ENCODE measurements at regions not wholly inside any gene's neighbourhood (a gene's known extent, or its start where the extent isn't known, plus 50 kb on each side); places are given as distances from the start of the nearest gene placed in this dataset.

DNA sequence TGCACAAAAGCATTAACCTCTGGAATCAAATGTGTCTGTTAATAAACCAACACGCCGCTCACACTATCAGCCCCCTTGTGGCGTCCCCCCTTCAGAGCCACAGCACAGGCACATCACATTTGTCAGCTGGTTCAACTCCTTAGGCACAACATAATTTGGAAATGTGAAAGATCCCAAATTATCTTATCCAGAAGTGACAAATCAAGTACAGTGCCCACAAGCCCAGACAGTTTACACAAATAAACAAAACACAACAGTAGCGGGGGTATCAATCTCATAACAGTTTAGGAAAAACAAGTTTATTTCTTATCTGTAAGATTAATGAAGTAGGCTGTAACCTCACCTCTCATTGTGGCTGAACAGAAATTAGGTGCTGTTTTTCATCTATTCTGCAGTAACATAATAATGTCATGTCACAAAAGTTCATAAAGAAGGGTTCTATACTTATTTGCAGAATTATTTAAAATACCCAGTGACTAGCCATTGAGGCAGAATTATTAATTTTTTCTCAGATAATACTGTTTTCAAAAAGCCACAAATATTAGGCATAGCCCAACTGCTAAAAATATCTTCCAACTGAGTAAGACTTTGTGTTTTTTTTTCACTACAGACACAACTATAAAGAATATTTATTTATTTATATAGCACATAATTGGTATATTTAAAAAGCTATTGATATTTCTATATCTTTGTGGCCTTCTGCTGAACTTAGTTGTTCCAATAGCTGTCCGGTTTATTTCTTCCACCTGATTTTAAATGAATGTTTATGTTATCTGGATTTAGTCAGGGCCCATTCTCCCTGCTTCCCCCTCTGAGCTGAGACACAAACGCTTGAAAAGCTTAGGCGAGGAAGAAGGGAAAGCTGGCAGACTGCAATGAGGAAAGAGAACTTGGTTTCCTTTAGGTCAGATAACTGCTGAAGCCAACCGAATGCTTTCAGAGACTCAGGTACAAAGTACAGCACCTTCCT is 214.7 kb downstream of the QDPR start:
- DNase-seq (ENCODE audit: low spot score): no peak

DNA sequence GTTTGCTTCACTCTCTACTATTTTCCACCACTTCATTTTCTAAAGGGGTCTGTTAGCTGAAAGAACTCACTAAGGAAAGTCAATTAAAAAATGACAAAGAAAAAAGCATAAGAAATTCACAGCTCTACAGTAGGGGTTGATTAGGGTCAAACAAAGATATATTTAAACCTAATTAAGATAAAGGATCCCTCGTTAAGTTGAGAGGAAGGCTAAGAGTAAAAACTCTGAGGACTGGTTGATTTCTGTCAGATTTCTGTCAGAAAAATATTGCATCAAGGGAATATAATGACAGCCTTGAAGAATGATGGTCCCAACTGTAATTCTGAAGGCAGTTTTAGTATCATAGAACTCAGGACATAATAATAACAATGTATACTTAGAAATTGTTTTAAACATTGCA is 218.0 kb downstream of the QDPR start:
- DNase-seq (ENCODE audit: low spot score): no peak

DNA sequence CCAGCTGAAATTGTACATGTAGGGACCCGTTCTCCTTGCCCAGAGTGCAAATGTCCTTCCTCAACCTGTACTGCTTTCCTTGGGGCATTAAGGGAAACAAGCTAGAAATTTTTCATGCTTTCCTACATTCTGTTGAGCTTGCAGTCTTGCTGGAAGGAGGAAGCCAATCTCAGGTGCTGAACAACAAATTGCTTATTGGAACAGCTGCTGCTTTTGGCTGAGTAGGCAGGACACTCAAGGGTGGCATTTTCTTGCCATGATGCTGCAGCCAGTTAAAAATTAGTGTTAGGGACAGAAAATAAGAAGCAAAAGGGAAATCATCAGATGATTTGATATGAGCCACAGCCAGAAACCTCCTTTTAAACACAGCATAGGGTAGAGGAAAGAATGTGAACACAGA is 223.7 kb downstream of the QDPR start:
- DNase-seq (ENCODE audit: low spot score): no peak

GRCh38 chr4:17286752-17287460 is 225.0 kb downstream of the QDPR start:
- DNase-seq (ENCODE audit: low spot score): no peak

GRCh38 chr4:17285747-17286146 is 226.1 kb downstream of the QDPR start:
- DNase-seq (ENCODE audit: low spot score): no peak

- no peak for DNase-seq (ENCODE audit: low spot score)
Measured at GRCh38 chr4:17284323-17285175, 227.3 kb downstream of the QDPR start.

DNA sequence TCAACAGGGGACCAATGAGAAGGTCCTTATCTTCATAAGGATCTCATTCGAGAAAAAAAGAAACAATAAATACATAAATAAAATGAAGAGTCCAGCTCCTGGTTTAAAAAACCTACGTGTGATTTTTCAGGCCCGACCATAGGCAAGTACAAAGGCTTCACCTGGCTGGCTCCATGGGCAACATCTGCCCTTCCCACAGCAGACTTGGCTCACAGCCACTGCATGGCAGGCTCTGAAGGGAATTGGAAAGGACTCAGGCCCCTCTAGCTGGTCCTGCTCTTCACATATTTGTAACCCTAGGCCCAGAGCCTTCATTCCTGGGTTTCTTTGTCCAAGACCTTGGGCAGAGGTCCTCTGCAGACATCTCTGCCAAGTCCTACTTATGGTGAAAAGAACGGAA is 228.1 kb downstream of the QDPR start:
- DNase-seq (ENCODE audit: low spot score): no peak

- DNase-seq (ENCODE audit: low spot score): no peak
Measured at GRCh38 chr4:17283251-17283650, 228.6 kb downstream of the QDPR start.

DNA sequence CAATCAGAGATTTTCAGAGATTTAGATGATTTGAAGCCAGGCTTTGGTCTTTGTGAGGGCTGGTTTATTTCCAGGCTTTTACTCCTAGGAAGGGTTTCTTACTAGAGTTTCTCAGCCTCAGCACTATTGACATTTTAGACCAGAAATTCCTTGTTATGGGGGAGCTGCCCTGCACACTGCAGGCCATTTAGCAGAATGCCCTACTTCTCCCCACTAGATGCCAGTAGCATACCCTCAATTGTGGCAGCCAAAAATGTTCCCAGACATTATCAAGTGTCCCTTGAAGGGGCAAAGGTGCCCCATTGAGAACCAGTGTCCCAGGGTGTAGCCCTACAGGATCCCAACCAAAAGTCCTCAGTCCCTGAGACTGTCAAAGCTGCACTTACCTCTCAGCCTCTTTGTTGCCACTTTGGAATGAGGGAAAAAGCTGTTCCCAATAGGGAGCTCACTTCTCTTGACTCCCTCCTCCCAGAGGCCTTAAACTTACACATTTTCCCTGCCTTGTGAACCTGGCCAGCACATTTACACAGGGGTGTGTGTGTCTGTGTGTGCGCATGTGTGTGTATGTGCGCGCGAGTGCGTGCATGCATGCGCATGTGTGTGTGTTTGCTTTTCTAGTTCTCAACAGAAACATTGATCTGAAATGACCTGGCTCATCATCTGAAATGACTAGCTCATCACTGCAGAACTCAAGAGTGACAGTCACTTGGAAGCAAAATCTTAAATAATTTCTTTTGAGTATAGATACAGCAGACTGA is 231.4 kb downstream of the QDPR start:
- DNase-seq (ENCODE audit: low spot score): no peak

- DNase-seq (ENCODE audit: low spot score): no peak
Measured at GRCh38 chr4:17276776-17277175, 235.1 kb downstream of the QDPR start.

- no peak for DNase-seq (ENCODE audit: low spot score)
Measured at GRCh38 chr4:17275836-17276235, 236.1 kb downstream of the QDPR start.

- DNase-seq (ENCODE audit: low spot score): no peak
Measured at GRCh38 chr4:17273047-17273446, 238.8 kb downstream of the QDPR start.

DNA sequence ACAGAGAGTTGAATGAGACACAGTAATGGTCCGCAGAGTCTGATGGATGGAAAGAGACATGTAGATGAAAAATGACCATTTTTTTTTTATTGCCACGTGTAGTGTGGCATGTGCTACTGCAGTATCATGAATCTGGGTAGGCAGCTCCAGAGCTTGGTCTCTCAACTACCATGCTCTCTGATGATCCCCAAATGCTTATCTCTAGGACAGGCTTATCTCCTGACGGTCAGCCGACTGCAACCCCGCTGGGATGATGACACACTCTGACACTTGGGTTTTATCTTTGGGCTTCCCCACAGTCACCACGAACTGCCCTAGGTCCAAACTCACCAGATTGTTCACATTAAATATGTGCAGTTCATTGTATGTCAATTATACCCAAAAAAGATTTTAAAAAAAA is 239.7 kb downstream of the QDPR start:
- no peak for DNase-seq (ENCODE audit: low spot score)

- DNase-seq (ENCODE audit: low spot score): no peak
Measured at GRCh38 chr4:17265653-17266052, 246.2 kb downstream of the QDPR start.

- DNase-seq (ENCODE audit: low spot score): no peak
Measured at GRCh38 chr4:17265139-17265538, 246.8 kb downstream of the QDPR start.

- DNase-seq (ENCODE audit: low spot score): no peak
Measured at GRCh38 chr4:17260166-17260907, 251.6 kb downstream of the QDPR start.

DNA sequence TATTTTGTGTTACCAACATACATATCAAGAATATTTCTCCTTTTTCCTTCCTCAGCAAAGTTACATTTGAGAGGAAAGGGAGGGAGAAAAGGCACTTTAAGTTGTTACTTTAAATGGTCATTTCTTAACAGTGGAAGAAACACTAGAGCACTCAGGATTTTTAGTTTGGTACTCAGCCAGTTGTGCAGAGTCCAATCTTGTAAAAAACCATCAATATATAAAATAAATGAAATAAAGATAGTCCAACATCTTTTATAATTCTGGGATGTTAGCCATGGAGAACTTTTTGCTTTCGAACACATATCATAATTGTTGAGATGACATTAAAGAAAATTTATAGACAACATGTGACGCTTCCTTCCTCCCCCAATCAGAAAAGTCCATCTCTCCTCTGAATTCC is 253.8 kb downstream of the QDPR start:
- DNase-seq (ENCODE audit: low spot score): no peak

DNA sequence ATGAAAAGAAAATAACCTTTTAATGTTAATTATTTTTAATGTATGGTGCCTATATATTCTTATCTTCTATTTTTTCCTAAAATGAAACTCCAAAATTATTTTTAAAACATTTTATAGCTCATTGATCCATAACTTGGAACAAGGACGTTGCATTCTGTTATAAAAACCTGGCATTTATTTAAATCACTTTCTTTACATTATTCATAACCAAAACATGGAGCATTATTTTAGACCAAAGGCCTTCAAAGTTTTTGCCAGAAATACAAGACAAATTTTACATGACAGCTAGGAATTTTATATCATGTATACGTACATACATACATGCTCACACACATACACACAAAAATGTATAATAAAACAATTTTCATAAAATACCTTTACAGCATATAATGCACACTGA is 259.8 kb downstream of the QDPR start:
- no peak for DNase-seq (ENCODE audit: low spot score)

DNA sequence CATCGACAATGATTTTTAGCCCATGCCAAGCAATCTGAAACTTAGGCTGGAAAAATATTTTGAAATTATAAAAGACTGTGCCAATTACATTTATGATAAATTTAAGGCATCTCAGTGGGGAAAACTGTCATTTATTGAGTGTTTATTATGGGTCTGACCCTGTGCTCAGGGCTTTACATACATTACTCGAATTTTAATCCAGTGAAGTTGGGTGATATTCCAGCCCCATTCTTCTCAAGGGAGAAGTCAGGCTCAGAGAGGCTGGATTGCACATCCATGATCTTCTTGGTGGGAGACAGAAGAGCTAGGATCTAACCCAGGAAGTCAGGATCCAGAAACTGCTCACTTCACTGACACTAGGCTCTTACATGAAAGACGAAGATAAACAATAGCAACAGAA is 260.8 kb downstream of the QDPR start:
- no peak for DNase-seq (ENCODE audit: low spot score)

GRCh38 chr4:17250591-17250990 is 261.3 kb downstream of the QDPR start:
- no peak for DNase-seq (ENCODE audit: low spot score)

GRCh38 chr4:17246656-17247055 is 265.2 kb downstream of the QDPR start:
- no peak for DNase-seq (ENCODE audit: low spot score)

Measured in CD4-positive, alpha-beta T cell treated with Interleukin-6 at 100 ng/mL for 8 hours (primary cell).